Activated CD8-positive, alpha-beta T cell treated with anti-CD3 and anti-CD28 coated beads for 36 hours (primary cell): ENCODE measurements at regions not wholly inside any gene's neighbourhood (a gene's known extent, or its start where the extent isn't known, plus 50 kb on each side); places are given as distances from the start of the nearest gene placed in this dataset.
"Not testable (repeated sequence)": the region's sequence is repeated elsewhere in the genome, so short reads cannot be mapped to it uniquely, and the experiment has no call there.

Experiments used
- ATAC-seq: fragments of 200-7000 bp; cut with Tn5 transposase; one replicate; pipeline ENCODE4 v1.10.0; 2021; ENCODE audit warnings: mild to moderate bottlenecking, moderate library complexity
- CTCF ChIA-PET: fragments of 350-600 bp; sonication (Branson Sonifier 250); formaldehyde crosslinking; loops from one replicate; lab custom pipeline; 2021; ENCODE audit warnings: antibody characterized with exemption; lab: Charles Lee
- POLR2A ChIA-PET: fragments of 350-600 bp; sonication (Branson Sonifier 250); formaldehyde crosslinking; loops from one replicate; lab custom pipeline; 2021; ENCODE audit warnings: antibody characterized with exemption; lab: Charles Lee
- DNase-seq: peaks from one replicate; pipeline ENCODE4 v3.0.0-alpha.2; 2020
- H3K27ac Mint-ChIP-seq: one replicate; pipeline ENCODE4 v1.8.0; 2021; ENCODE audit warnings: mild to moderate bottlenecking, mixed read lengths
- H3K27me3 Mint-ChIP-seq: one replicate; pipeline ENCODE4 v1.8.0; 2021; ENCODE audit warnings: mixed read lengths
- H3K36me3 Mint-ChIP-seq: one replicate; pipeline ENCODE4 v1.8.0; 2021; ENCODE audit warnings: low read depth, mixed read lengths
- H3K4me1 Mint-ChIP-seq: one replicate; pipeline ENCODE4 v1.8.0; 2021; ENCODE audit warnings: low read depth, mixed read lengths
- H3K4me3 Mint-ChIP-seq: one replicate; pipeline ENCODE4 v1.8.0; 2021; ENCODE audit warnings: mild to moderate bottlenecking, moderate library complexity, mixed read lengths
- H3K9me3 Mint-ChIP-seq: one replicate; pipeline ENCODE4 v1.8.0; 2021; ENCODE audit warnings: mixed read lengths
- intact Hi-C: fragments of 100-400 bp; cut with micrococcal nuclease; formaldehyde crosslinking; loops from one replicate; pipeline ENCODE4 v1.10.0; 2022

- intact Hi-C loops, DNase-seq, POLR2A ChIA-PET: not testable (repeated sequence)
These were observed 98.1 kb upstream of the SEC22B start for GRCh38 chr1:120274438-120274837.

DNA sequence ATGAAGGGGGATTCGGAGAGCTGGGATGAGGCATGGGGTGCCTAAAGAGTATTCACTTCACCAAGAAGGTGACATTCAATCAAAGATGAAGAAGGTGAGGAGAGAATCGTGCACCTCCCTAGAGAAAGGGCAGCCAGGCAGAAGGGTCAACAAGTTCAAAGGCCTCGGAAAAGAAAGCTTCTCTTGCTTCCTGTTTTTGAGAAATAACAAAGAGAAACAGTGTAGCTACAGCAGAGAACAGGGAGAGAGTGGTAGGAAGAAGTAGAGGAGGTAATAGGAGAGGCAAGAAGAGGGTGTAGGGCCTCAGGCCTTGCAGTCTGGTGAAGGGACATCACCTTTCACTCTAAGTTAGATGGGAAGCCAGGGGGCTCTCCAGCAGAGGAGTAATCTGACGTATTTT, 97.0 kb upstream of the SEC22B start:
- ATAC-seq, H3K9me3 Mint-ChIP-seq, H3K4me1 Mint-ChIP-seq, CTCF ChIA-PET, H3K36me3 Mint-ChIP-seq, H3K27ac Mint-ChIP-seq, DNase-seq, POLR2A ChIA-PET, H3K27me3 Mint-ChIP-seq, intact Hi-C loops, H3K4me3 Mint-ChIP-seq: not testable (repeated sequence)

More at GRCh38 chr1:120274438-120274837, 98.1 kb upstream of the SEC22B start:
- H3K27ac Mint-ChIP-seq, H3K4me3 Mint-ChIP-seq, CTCF ChIA-PET, ATAC-seq, H3K4me1 Mint-ChIP-seq, H3K9me3 Mint-ChIP-seq, H3K27me3 Mint-ChIP-seq, H3K36me3 Mint-ChIP-seq: not testable (repeated sequence)

DNA sequence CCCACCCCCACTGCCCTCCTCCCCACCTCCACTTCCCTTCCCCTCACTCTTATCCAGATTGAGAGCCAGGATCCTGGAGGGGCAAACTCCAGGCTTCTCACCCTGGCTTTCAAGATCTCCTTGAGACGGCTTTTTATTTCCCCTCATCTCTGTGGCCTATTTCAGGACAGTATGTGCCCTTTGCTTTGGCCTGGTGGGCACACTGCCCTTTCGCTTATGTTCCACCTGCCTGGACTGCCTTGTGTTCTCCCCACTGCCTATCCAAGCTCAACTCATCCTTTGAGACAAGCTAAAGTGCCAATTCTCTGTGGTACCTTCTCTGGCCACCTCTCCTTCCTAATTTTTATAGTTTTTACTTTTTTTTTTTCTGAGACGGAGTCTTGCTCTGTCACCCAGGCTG, 95.9 kb upstream of the SEC22B start:
- H3K27me3 Mint-ChIP-seq, intact Hi-C loops, H3K4me1 Mint-ChIP-seq, DNase-seq, H3K4me3 Mint-ChIP-seq, ATAC-seq, H3K36me3 Mint-ChIP-seq, H3K9me3 Mint-ChIP-seq, POLR2A ChIA-PET, CTCF ChIA-PET, H3K27ac Mint-ChIP-seq: not testable (repeated sequence)

- DNase-seq, CTCF ChIA-PET, POLR2A ChIA-PET, intact Hi-C loops, ATAC-seq, H3K4me1 Mint-ChIP-seq, H3K4me3 Mint-ChIP-seq, H3K36me3 Mint-ChIP-seq, H3K27me3 Mint-ChIP-seq, H3K27ac Mint-ChIP-seq, H3K9me3 Mint-ChIP-seq: not testable (repeated sequence)
These were observed 95.4 kb upstream of the SEC22B start for GRCh38 chr1:120271561-120272221.

- H3K36me3 Mint-ChIP-seq, POLR2A ChIA-PET, intact Hi-C loops, DNase-seq, H3K27me3 Mint-ChIP-seq, H3K4me3 Mint-ChIP-seq, ATAC-seq, CTCF ChIA-PET, H3K4me1 Mint-ChIP-seq, H3K9me3 Mint-ChIP-seq, H3K27ac Mint-ChIP-seq: not testable (repeated sequence)
These were observed 91.7 kb upstream of the SEC22B start for GRCh38 chr1:120267894-120268551.

GRCh38 chr1:120264564-120264963, 88.2 kb upstream of the SEC22B start:
- POLR2A ChIA-PET, H3K4me1 Mint-ChIP-seq, DNase-seq, H3K36me3 Mint-ChIP-seq, H3K4me3 Mint-ChIP-seq, H3K27me3 Mint-ChIP-seq, intact Hi-C loops, ATAC-seq, H3K9me3 Mint-ChIP-seq, H3K27ac Mint-ChIP-seq, CTCF ChIA-PET: not testable (repeated sequence)

DNA sequence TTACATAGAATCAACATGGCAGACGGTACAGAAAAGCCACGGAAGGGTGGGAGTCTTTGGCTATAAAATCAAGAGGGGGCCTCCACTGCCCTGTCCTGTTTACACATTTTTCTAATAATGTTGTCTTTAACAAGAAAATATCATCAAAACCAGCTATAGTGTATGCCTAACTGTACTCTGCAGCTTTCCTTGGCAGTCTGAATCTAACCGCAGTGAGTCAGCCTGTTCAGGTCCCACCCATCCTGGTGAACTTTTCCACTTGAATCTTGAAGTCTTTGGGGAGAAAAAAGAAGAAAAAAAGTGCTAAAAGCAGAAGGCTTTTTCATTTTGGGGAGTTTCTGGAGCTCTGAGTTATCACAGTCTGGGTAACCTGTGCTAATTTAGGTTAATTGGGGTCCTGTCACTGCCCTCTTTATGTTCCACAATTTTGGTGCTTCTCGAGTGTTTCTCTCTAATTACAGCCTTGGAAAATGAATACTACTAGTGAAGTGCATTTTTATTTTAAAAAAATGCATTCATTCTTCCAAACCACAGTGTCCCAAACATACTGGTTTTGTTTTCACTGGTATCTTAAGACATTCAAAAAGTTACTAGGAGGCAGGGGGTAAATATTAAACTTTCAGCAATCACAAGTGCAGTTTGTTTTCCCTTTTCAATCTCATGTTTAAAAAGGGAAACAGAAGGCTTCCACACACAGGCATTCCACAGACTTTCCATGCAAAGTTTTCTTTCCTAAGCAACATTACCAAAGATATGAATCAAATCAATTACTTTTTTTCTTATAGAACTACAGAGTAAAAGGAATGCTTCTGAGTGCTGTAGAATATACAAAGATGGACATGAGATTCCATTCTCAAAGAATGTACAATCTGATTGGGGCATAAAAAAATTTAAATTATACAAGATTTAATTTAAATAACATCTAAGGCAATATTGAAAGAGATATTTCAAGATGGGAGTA, 86.8 kb upstream of the SEC22B start:
- CTCF ChIA-PET, H3K4me1 Mint-ChIP-seq, H3K36me3 Mint-ChIP-seq, H3K27ac Mint-ChIP-seq, H3K4me3 Mint-ChIP-seq, H3K27me3 Mint-ChIP-seq, DNase-seq, H3K9me3 Mint-ChIP-seq, intact Hi-C loops, POLR2A ChIA-PET, ATAC-seq: not testable (repeated sequence)

- DNase-seq, H3K4me1 Mint-ChIP-seq, CTCF ChIA-PET, H3K4me3 Mint-ChIP-seq, H3K27ac Mint-ChIP-seq, H3K9me3 Mint-ChIP-seq, H3K27me3 Mint-ChIP-seq, POLR2A ChIA-PET, H3K36me3 Mint-ChIP-seq, intact Hi-C loops: not testable (repeated sequence)
- ATAC-seq: peak; percentile 24
These were observed 81.4 kb upstream of the SEC22B start for GRCh38 chr1:120257778-120258105.

DNA sequence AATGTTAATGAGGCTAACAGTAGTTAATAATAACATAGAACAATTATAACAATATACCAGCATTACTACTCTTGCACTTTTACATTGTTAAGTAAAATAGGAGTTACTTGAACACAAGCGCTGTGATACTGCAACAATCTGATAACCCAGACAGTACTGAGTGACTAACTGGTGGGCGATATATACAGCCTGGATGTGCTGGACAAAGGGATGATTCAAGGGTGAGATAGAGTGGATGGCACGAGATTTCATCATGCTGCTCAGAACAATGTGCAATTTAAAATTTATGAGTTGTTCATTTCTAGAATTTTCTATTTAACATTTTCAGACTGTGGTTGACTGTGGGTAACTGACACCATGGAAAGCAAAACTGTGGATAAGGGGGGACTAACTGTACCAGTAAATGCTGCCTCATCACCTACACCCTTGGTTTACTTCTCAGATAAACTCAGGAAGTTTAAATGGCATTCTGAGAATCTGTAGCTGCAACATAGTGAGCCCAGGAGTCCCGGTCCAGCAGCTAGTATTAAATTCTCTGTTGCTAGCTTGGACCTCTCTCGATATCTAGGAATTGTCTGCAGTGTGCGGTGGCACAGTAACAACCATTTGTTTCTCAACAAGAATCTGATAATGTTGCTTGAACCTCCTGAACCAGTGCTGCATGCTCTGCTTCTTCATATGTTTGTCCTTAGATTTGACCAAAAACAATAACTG, 80.9 kb upstream of the SEC22B start:
- intact Hi-C loops, H3K36me3 Mint-ChIP-seq, H3K4me3 Mint-ChIP-seq, H3K27me3 Mint-ChIP-seq, H3K27ac Mint-ChIP-seq, H3K4me1 Mint-ChIP-seq, CTCF ChIA-PET, H3K9me3 Mint-ChIP-seq, POLR2A ChIA-PET, DNase-seq: not testable (repeated sequence)
- ATAC-seq: peak; percentile 78

- H3K27me3 Mint-ChIP-seq, H3K36me3 Mint-ChIP-seq, POLR2A ChIA-PET, H3K4me3 Mint-ChIP-seq, intact Hi-C loops, H3K9me3 Mint-ChIP-seq, DNase-seq, ATAC-seq, H3K4me1 Mint-ChIP-seq, CTCF ChIA-PET, H3K27ac Mint-ChIP-seq: not testable (repeated sequence)
These were observed 74.4 kb upstream of the SEC22B start for GRCh38 chr1:120250756-120251155.

GRCh38 chr1:120248726-120249427, 72.6 kb upstream of the SEC22B start:
- intact Hi-C loops, DNase-seq, CTCF ChIA-PET, H3K27me3 Mint-ChIP-seq, H3K36me3 Mint-ChIP-seq, ATAC-seq, H3K27ac Mint-ChIP-seq, H3K9me3 Mint-ChIP-seq, H3K4me3 Mint-ChIP-seq, H3K4me1 Mint-ChIP-seq, POLR2A ChIA-PET: not testable (repeated sequence)
